ENCODE measurements at regions not wholly inside any gene's neighbourhood (a gene's known extent, or its start where the extent isn't known, plus 50 kb on each side); places are given as distances from the start of the nearest gene placed in this dataset.

GRCh38 chr10:10421071-10421470, 596.6 kb upstream of the CELF2 start:
- TF ChIP-seq ESRRA (IDR thresholded peaks at IDR 0.05; ENCODE audit: low read length), result no peak
- no peak for TF ChIP-seq TAF1 (IDR thresholded peaks at IDR 0.05; ENCODE audit: borderline replicate concordance, low read depth, low read length)
- no peak for TF ChIP-seq YBX1 (IDR thresholded peaks at IDR 0.05)
- no peak for TF ChIP-seq NR2C2 (IDR thresholded peaks at IDR 0.05; ENCODE audit: borderline replicate concordance, control insufficient read depth, insufficient read length, low read depth)
- TF ChIP-seq CHD1 (IDR thresholded peaks at IDR 0.05; ENCODE audit: low read depth, low read length), result no peak
- TF ChIP-seq DPF2 (IDR thresholded peaks at IDR 0.05), result no peak
- no peak for TF ChIP-seq JUND (IDR thresholded peaks at IDR 0.05; ENCODE audit: low read depth, low read length)
- no peak for TF ChIP-seq PBX3 (IDR thresholded peaks at IDR 0.05; ENCODE audit: insufficient replicate concordance, low read depth, low read length)
- no peak for TF ChIP-seq NRF1 (conservative IDR thresholded peaks at IDR 0.05; ENCODE audit: low read depth, low read length)
- no peak for TF ChIP-seq ZBTB40 (IDR thresholded peaks at IDR 0.05; ENCODE audit: borderline replicate concordance)
- TF ChIP-seq RUNX3 (IDR thresholded peaks at IDR 0.05; ENCODE audit: low read length), result no peak
- TF ChIP-seq SMC3 (IDR thresholded peaks at IDR 0.05; ENCODE audit: borderline replicate concordance, low read length), result no peak
- no peak for TF ChIP-seq STAT1 (conservative IDR thresholded peaks at IDR 0.05)
- TF ChIP-seq GATAD2B (conservative IDR thresholded peaks at IDR 0.05; ENCODE audit: low read depth), result no peak
- no peak for TF ChIP-seq POU2F2 (IDR thresholded peaks at IDR 0.05; ENCODE audit: borderline replicate concordance, low read depth, low read length)
- no peak for TF ChIP-seq FOXK2 (IDR thresholded peaks at IDR 0.05)
- TF ChIP-seq EGR1 (IDR thresholded peaks at IDR 0.05; ENCODE audit: borderline replicate concordance in 1 of 2, low read depth in 2 of 2, low read length in 2 of 2), result no peak
- no peak for TF ChIP-seq KLF5 (IDR thresholded peaks at IDR 0.05; ENCODE audit: partially characterized antibody)
- Histone ChIP-seq H3K4me2 (ENCODE audit: control insufficient read depth, insufficient read depth) (no peak overlapping the region), H3K9ac (ENCODE audit: control insufficient read depth, insufficient read depth, low read length) (no peak overlapping the region), H3K4me3 (no peak overlapping the region), H3K79me2 (ENCODE audit: control insufficient read depth, insufficient read depth, low read length) (no peaks in the 10 kb centered on the region), H3K27me3 (replicated peaks in 1 of 2; ENCODE audit: control insufficient read depth in 2 of 2, insufficient read depth in 2 of 2, low read length in 1 of 2) (no peaks in the 10 kb centered on the region), H4K20me1 (ENCODE audit: control insufficient read depth, insufficient read depth) (no peaks in the 10 kb centered on the region), H3K4me1 (ENCODE audit: control insufficient read depth, insufficient read depth, low read length) (no peaks in the 10 kb centered on the region; the same call in 1 of the 2 replicates), H3K27ac (ENCODE audit: control insufficient read depth, insufficient read depth) (no peak overlapping the region), H3K9me3 (replicated peaks; ENCODE audit: control insufficient read depth, insufficient read depth, low read length) (no peaks in the 10 kb centered on the region), H3K36me3 (ENCODE audit: control insufficient read depth in 2 of 2, insufficient read depth in 2 of 2, low read length in 1 of 2) (no peaks in the 10 kb centered on the region), H2AFZ (ENCODE audit: control insufficient read depth, low read depth, low read length) (no peak overlapping the region)
- CTCF ChIA-PET, result no interaction called here
- 23% methylated on average over 5 of the region's 5 CpGs for WGBS (ENCODE audit: insufficient coverage, insufficient replicate concordance, low lambda C conversion rate, missing lambda C conversion rate)
- in situ Hi-C loops (cut with MboI), result no loop called here
- ATAC-seq (no peak), DNase-seq (ENCODE audit: low read depth, low spot score) (no peak), FAIRE-seq (no peak)
- SMC1A ChIA-PET (ENCODE audit: uncharacterized antibody, unreplicated experiment), result no interaction called here
- intact Hi-C loops (cut with micrococcal nuclease; ENCODE audit: unreplicated experiment), result no loop called here
- BruUV-seq (replicated peaks), result no TSS peak
- RAD21 ChIA-PET (ENCODE audit: unreplicated experiment), result no interaction called here
- POLR2A ChIA-PET, result no interaction called here
